Neural cell (in vitro differentiated cells): ENCODE measurements at regions not wholly inside any gene's neighbourhood (a gene's known extent, or its start where the extent isn't known, plus 50 kb on each side); places are given as distances from the start of the nearest gene placed in this dataset.

ENCODE experiments used
- H2AFZ ChIP-seq: fragments of 200-600, 300-800 bp; sonication (generic), shearing (Covaris generic); 2 replicates; pipeline ENCODE4 v1.6.0; 2014; ENCODE audit warnings: low read depth, mild to moderate bottlenecking, antibody characterized with exemption, low read length, moderate library complexity
- H3F3A ChIP-seq: fragments of 200-600 bp; shearing (Covaris generic); 2 replicates; pipeline ENCODE4 v1.6.1; 2016; ENCODE audit warnings: mild to moderate bottlenecking, moderate library complexity, mixed read lengths, antibody characterized with exemption, low read length; ENCODE audit not compliant: insufficient read depth, poor library complexity, severe bottlenecking
- H3K27ac ChIP-seq: fragments of 200-600, 300-800 bp; sonication (generic), shearing (Covaris generic); 2 replicates; pipeline ENCODE4 v1.5.1; 2014; ENCODE audit warnings: mild to moderate bottlenecking, low read length, moderate library complexity
- H3K27me3 ChIP-seq: fragments of 300-800, 200-600 bp; sonication (generic), shearing (Covaris generic); 2 replicates; pipeline ENCODE4 v1.6.0; 2014; ENCODE audit warnings: mild to moderate bottlenecking, low read depth, low read length, moderate library complexity; ENCODE audit not compliant: insufficient read depth
- H3K36me3 ChIP-seq: fragments of 300-800, 200-600 bp; sonication (generic), shearing (Covaris generic); 2 replicates; pipeline ENCODE4 v1.5.1; 2014; ENCODE audit warnings: mild to moderate bottlenecking, antibody characterized with exemption, low read length, moderate library complexity; ENCODE audit not compliant: insufficient read depth
- H3K4me2 ChIP-seq: fragments of 300-800, 200-600 bp; sonication (generic), shearing (Covaris generic); 2 replicates; pipeline ENCODE4 v1.6.0; 2014; ENCODE audit warnings: mild to moderate bottlenecking, low read length
- H3K4me3 ChIP-seq: fragments of 300-800, 200-600 bp; sonication (generic), shearing (Covaris generic); 2 replicates; pipeline ENCODE4 v1.5.1; 2014; ENCODE audit warnings: mild to moderate bottlenecking, low read length, moderate library complexity
- H3K79me2 ChIP-seq: fragments of 200-600 bp; shearing (Covaris generic); replicated peaks from 2 replicates; pipeline ENCODE4 v1.6.0; 2014; ENCODE audit warnings: mild to moderate bottlenecking, low read length, moderate library complexity; ENCODE audit not compliant: insufficient read depth
- H3K9ac ChIP-seq: fragments of 300-800, 200-600 bp; sonication (generic), shearing (Covaris generic); 2 replicates; pipeline ENCODE4 v1.6.1; 2016; ENCODE audit warnings: mild to moderate bottlenecking, low read length, mixed read lengths
- H3K9me2 ChIP-seq: fragments of 200-600 bp; shearing (Covaris generic); 2 replicates; pipeline ENCODE4 v1.6.1; 2016; ENCODE audit warnings: mild to moderate bottlenecking, low read length, mixed read lengths; ENCODE audit not compliant: insufficient read depth
- H3K9me3 ChIP-seq: fragments of 200-600, 300-800 bp; sonication (generic), shearing (Covaris generic); 2 replicates; pipeline ENCODE4 v1.6.1; 2016; ENCODE audit warnings: mild to moderate bottlenecking, mixed run types, low read length, moderate library complexity, mixed read lengths
- H4K20me1 ChIP-seq: fragments of 200-600 bp; shearing (Covaris generic); 2 replicates; pipeline ENCODE4 v1.6.1; 2016; ENCODE audit warnings: mild to moderate bottlenecking, mixed run types; ENCODE audit not compliant: insufficient read depth
- EP300 ChIP-seq: fragments of 450-650 bp; conservative IDR thresholded peaks from 2 replicates; pipeline ENCODE4 v1.6.1; 2014; ENCODE audit warnings: antibody characterized with exemption, mild to moderate bottlenecking, moderate library complexity; ENCODE audit not compliant: poor library complexity, severe bottlenecking
- EZH2 ChIP-seq: fragments of 200-600, 300-800 bp; shearing (Covaris generic), sonication (generic); IDR thresholded peaks from 2 replicates; pipeline ENCODE4 v1.6.1; 2014; ENCODE audit warnings: antibody characterized with exemption, low read length, borderline replicate concordance, mild to moderate bottlenecking; ENCODE audit not compliant: insufficient read depth, poor library complexity, severe bottlenecking
- MXI1 ChIP-seq: fragments of 450-650 bp; conservative IDR thresholded peaks from 2 replicates; pipeline ENCODE4 v1.6.1; 2014; ENCODE audit warnings: antibody characterized with exemption, mild to moderate bottlenecking; ENCODE audit not compliant: poor library complexity, severe bottlenecking
- POLR2AphosphoS5 ChIP-seq: IDR thresholded peaks from 2 replicates; pipeline ENCODE4 v1.6.1; 2012
- RAD21 ChIP-seq: fragments of 450-650 bp; conservative IDR thresholded peaks from 2 replicates; pipeline ENCODE4 v1.6.1; 2014; ENCODE audit warnings: antibody characterized with exemption, mild to moderate bottlenecking, moderate library complexity
- REST ChIP-seq: IDR thresholded peaks from 2 replicates; pipeline ENCODE4 v1.6.1; 2012; ENCODE audit warnings: borderline replicate concordance
- SMC3 ChIP-seq: fragments of 450-650 bp; conservative IDR thresholded peaks from 2 replicates; pipeline ENCODE4 v1.6.1; 2014; ENCODE audit warnings: antibody characterized with exemption, mild to moderate bottlenecking, moderate library complexity; ENCODE audit not compliant: poor library complexity
- TAF1 ChIP-seq: IDR thresholded peaks from 2 replicates; pipeline ENCODE4 v1.6.1; 2012; ENCODE audit warnings: low read depth
- TF ChIP-seq, protein P1 (sequence below): fragments of 450-650 bp; IDR thresholded peaks from 2 replicates; pipeline ENCODE4 v1.5.1; 2014; ENCODE audit warnings: antibody characterized with exemption, mild to moderate bottlenecking, moderate library complexity; ENCODE audit not compliant: poor library complexity, severe bottlenecking

- Histone ChIP-seq H3K9ac (peak overlapping the region; percentile 69), H3F3A (no peaks in the 10 kb centered on the region), H3K27me3 (no peaks in the 10 kb centered on the region), H4K20me1 (no peaks in the 10 kb centered on the region), H3K27ac (peak overlapping the region; percentile 85), H3K4me2 (peak overlapping the region; percentile 59), H3K4me3 (peak overlapping the region; percentile 66), H3K79me2 (no peaks in the 10 kb centered on the region), H3K36me3 (no peaks in the 10 kb centered on the region), H3K9me2 (no peaks in the 10 kb centered on the region), H2AFZ (peak overlapping the region; percentile 69), H3K9me3 (no peaks in the 10 kb centered on the region)
- TF ChIP-seq EP300 (peak; percentile 58), MXI1 (peak; percentile 45), TAF1 (no peak), SMC3 (peak; percentile 54), REST (no peak), POLR2AphosphoS5 (peak; percentile 82), EZH2 (no peak), RAD21 (peak; percentile 54)
- TF ChIP-seq, protein P1, sequence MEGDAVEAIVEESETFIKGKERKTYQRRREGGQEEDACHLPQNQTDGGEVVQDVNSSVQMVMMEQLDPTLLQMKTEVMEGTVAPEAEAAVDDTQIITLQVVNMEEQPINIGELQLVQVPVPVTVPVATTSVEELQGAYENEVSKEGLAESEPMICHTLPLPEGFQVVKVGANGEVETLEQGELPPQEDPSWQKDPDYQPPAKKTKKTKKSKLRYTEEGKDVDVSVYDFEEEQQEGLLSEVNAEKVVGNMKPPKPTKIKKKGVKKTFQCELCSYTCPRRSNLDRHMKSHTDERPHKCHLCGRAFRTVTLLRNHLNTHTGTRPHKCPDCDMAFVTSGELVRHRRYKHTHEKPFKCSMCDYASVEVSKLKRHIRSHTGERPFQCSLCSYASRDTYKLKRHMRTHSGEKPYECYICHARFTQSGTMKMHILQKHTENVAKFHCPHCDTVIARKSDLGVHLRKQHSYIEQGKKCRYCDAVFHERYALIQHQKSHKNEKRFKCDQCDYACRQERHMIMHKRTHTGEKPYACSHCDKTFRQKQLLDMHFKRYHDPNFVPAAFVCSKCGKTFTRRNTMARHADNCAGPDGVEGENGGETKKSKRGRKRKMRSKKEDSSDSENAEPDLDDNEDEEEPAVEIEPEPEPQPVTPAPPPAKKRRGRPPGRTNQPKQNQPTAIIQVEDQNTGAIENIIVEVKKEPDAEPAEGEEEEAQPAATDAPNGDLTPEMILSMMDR = no peak
Observed at GRCh38 chr7:51471210-51471980, 154.8 kb upstream of the COBL start.

GRCh38 chr7:51467384-51468017 lies 150.9 kb upstream of the COBL start:
- no peak overlapping the region for H3K9ac ChIP-seq
- no peaks in the 10 kb centered on the region for H3K9me2 ChIP-seq
- H3K4me3 ChIP-seq = no peak overlapping the region
- H3K27ac ChIP-seq = no peak overlapping the region
- no peaks in the 10 kb centered on the region for H3K9me3 ChIP-seq
- TF ChIP-seq EP300 (no peak), REST (no peak), TAF1 (no peak), RAD21 (no peak), POLR2AphosphoS5 (no peak), MXI1 (no peak), SMC3 (no peak)
- no peak overlapping the region for H2AFZ ChIP-seq
- no peaks in the 10 kb centered on the region for H3K36me3 ChIP-seq
- no peak overlapping the region for H3K4me2 ChIP-seq
- no peaks in the 10 kb centered on the region for H3F3A ChIP-seq
- H4K20me1 ChIP-seq = no peaks in the 10 kb centered on the region
- H3K79me2 ChIP-seq = no peaks in the 10 kb centered on the region
- no peaks in the 10 kb centered on the region for H3K27me3 ChIP-seq
